HEK293 (cell line): ENCODE measurements at regions not wholly inside any gene's neighbourhood (a gene's known extent, or its start where the extent isn't known, plus 50 kb on each side); places are given as distances from the start of the nearest gene placed in this dataset.
A peak's percentile ranks its signal among the peaks of the same experiment; 100 is the strongest.

Source experiments
- CTCF ChIA-PET: fragments of 350-600 bp; formaldehyde crosslinking; extraction: SDS; loops from one replicate; lab custom pipeline; 2021; ENCODE audit warnings: antibody characterized with exemption; lab: Yijun Ruan, JAX
- POLR2A ChIA-PET: fragments of 300-600 bp; formaldehyde crosslinking; extraction: SDS; loops from one replicate; lab custom pipeline; 2020; ENCODE audit warnings: antibody characterized with exemption, inconsistent platforms; lab: Yijun Ruan, JAX
- H3K27ac ChIP-seq: fragments of 200-500 bp; sonication (Bioruptor generic); 2 replicates; pipeline ENCODE4 v1.5.1; 2014; ENCODE audit warnings: low read depth, low read length, control low read depth, inconsistent platforms; ENCODE audit errors: extremely low read depth
- H3K36me3 ChIP-seq, 2 experiments: fragments of 200-500 bp in 1 of 2; sonication (Bioruptor generic) in 1 of 2; 1 replicate in 1 of 2; 2 replicates in 1 of 2; pipeline ENCODE4 v1.5.1; 2014 to 2017; ENCODE audit warnings: inconsistent platforms in 2 of 2, low read length in 2 of 2; ENCODE audit not compliant: control insufficient read depth in 2 of 2, insufficient read depth in 1 of 2
- H3K4me1 ChIP-seq: fragments of 200-500 bp; sonication (Bioruptor generic); 2 replicates; pipeline ENCODE4 v1.5.1; 2014; ENCODE audit warnings: mild to moderate bottlenecking, low read length, inconsistent platforms; ENCODE audit not compliant: control insufficient read depth, insufficient read depth
- H3K4me3 ChIP-seq: 2 replicates; pipeline ENCODE4 v1.5.1; 2011; ENCODE audit warnings: low read depth, mild to moderate bottlenecking, control low read depth, low read length, moderate library complexity
- H3K9me3 ChIP-seq: fragments of 200-500 bp; sonication (Bioruptor generic); 2 replicates; pipeline ENCODE4 v1.5.1; 2014; ENCODE audit warnings: low read depth, low read length, inconsistent platforms; ENCODE audit not compliant: control insufficient read depth, insufficient read depth
- FEZF1 ChIP-seq: fragments of 450-650 bp; formaldehyde crosslinking; IDR thresholded peaks from 2 replicates; pipeline ENCODE4 v1.5.1; 2016; ENCODE audit warnings: missing biosample characterization, missing genetic modification characterization
- IKZF3 ChIP-seq: fragments of 450-650 bp; IDR thresholded peaks from 2 replicates; pipeline ENCODE4 v1.5.0; 2018; ENCODE audit warnings: missing biosample characterization, mild to moderate bottlenecking, missing genetic modification characterization, moderate library complexity
- WT1 ChIP-seq: fragments of 450-650 bp; formaldehyde crosslinking; IDR thresholded peaks from 2 replicates; pipeline ENCODE4 v1.5.1; 2016; ENCODE audit warnings: missing biosample characterization, missing genetic modification characterization
- ZNF133 ChIP-seq: fragments of 450-650 bp; formaldehyde crosslinking; IDR thresholded peaks from 2 replicates; pipeline ENCODE4 v1.5.1; 2016; ENCODE audit warnings: missing biosample characterization, missing genetic modification characterization
- ZNF324 ChIP-seq: fragments of 450-650 bp; formaldehyde crosslinking; IDR thresholded peaks from 2 replicates; pipeline ENCODE4 v1.5.1; 2016; ENCODE audit warnings: missing biosample characterization, missing genetic modification characterization
- ZNF48 ChIP-seq: fragments of 450-650 bp; formaldehyde crosslinking; IDR thresholded peaks from 2 replicates; pipeline ENCODE4 v1.5.1; 2016; ENCODE audit warnings: missing biosample characterization, missing genetic modification characterization
- ZNF529 ChIP-seq: fragments of 450-650 bp; formaldehyde crosslinking; IDR thresholded peaks from 2 replicates; pipeline ENCODE4 v1.5.1; 2017; ENCODE audit warnings: missing genetic modification characterization, missing biosample characterization; ENCODE audit not compliant: insufficient replicate concordance
- ZNF530 ChIP-seq: fragments of 450-650 bp; formaldehyde crosslinking; IDR thresholded peaks from 2 replicates; pipeline ENCODE4 v1.5.1; 2016; ENCODE audit warnings: low read depth, missing biosample characterization, missing genetic modification characterization
- ZSCAN16 ChIP-seq: fragments of 450-650 bp; formaldehyde crosslinking; IDR thresholded peaks from 2 replicates; pipeline ENCODE4 v1.5.1; 2016; ENCODE audit warnings: missing biosample characterization, missing genetic modification characterization
- TF ChIP-seq, protein P1 (sequence below): fragments of 450-650 bp; formaldehyde crosslinking; IDR thresholded peaks from 2 replicates; pipeline ENCODE4 v1.5.1; 2016; ENCODE audit warnings: missing biosample characterization, missing genetic modification characterization, borderline replicate concordance
- TF ChIP-seq, protein P2 (sequence below): fragments of 450-650 bp; formaldehyde crosslinking; IDR thresholded peaks from 2 replicates; pipeline ENCODE4 v1.5.1; 2017; ENCODE audit warnings: missing biosample characterization, missing genetic modification characterization
- TF ChIP-seq, protein P3 (sequence below): fragments of 450-650 bp; formaldehyde crosslinking; conservative IDR thresholded peaks from 2 replicates; pipeline ENCODE4 v1.5.1; 2016; ENCODE audit warnings: low read depth, missing biosample characterization, missing genetic modification characterization

DNA sequence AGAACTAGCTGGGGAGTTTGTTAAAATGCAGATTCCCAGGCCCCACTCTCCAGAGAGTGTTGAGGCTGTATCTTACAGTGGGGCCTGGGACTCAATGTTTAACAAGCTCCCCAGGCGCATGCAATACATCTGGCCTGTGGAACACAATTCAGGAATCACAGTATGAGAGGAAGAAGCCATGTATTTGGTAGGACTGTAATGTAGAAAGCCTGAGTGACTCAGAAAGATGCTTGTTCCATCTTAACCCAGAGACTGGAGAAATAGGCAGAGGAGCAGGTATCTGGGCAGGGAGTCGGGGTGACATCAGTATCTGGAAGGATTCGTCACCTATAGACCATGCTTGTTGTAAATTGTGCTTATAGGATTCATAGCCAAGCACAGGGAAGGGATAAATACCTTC, 90.5 kb downstream of the UNC5CL start (continued):
- TF ChIP-seq, protein P1, sequence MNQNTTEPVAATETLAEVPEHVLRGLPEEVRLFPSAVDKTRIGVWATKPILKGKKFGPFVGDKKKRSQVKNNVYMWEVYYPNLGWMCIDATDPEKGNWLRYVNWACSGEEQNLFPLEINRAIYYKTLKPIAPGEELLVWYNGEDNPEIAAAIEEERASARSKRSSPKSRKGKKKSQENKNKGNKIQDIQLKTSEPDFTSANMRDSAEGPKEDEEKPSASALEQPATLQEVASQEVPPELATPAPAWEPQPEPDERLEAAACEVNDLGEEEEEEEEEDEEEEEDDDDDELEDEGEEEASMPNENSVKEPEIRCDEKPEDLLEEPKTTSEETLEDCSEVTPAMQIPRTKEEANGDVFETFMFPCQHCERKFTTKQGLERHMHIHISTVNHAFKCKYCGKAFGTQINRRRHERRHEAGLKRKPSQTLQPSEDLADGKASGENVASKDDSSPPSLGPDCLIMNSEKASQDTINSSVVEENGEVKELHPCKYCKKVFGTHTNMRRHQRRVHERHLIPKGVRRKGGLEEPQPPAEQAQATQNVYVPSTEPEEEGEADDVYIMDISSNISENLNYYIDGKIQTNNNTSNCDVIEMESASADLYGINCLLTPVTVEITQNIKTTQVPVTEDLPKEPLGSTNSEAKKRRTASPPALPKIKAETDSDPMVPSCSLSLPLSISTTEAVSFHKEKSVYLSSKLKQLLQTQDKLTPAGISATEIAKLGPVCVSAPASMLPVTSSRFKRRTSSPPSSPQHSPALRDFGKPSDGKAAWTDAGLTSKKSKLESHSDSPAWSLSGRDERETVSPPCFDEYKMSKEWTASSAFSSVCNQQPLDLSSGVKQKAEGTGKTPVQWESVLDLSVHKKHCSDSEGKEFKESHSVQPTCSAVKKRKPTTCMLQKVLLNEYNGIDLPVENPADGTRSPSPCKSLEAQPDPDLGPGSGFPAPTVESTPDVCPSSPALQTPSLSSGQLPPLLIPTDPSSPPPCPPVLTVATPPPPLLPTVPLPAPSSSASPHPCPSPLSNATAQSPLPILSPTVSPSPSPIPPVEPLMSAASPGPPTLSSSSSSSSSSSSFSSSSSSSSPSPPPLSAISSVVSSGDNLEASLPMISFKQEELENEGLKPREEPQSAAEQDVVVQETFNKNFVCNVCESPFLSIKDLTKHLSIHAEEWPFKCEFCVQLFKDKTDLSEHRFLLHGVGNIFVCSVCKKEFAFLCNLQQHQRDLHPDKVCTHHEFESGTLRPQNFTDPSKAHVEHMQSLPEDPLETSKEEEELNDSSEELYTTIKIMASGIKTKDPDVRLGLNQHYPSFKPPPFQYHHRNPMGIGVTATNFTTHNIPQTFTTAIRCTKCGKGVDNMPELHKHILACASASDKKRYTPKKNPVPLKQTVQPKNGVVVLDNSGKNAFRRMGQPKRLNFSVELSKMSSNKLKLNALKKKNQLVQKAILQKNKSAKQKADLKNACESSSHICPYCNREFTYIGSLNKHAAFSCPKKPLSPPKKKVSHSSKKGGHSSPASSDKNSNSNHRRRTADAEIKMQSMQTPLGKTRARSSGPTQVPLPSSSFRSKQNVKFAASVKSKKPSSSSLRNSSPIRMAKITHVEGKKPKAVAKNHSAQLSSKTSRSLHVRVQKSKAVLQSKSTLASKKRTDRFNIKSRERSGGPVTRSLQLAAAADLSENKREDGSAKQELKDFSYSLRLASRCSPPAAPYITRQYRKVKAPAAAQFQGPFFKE (tag by site-specific recombination): no peak

DNA sequence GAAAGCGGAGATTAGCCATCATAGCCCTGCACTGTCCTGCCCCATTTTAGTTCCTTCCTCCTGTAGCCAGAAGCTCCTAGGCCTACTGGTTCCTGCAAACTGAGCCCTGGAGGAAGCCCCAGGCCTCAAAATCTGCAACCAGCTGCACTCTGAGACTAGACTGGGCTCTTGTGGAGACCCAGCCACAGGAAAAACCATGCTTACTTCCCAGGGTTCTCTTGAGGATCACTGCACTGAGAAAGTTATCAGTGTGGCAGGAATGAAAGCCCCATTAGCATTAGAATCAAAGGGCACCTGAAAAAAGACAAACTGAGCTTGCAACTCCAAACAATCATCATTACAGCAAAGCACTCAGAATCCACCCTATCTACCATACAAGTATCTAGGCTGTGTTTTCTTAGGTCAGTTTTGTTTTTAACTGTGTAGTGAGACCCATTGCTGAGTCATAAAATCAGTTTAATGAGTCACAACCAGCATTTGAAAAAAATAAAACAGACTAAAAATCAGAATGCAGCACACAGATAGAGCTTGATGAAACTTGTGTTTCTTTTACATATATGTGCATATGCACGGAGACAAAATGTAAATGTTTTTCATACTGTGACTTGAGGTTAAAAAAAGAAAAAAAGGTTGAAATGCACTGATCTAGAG, 91.0 kb downstream of the UNC5CL start:
- POLR2A ChIA-PET: no interaction called here
- no peak overlapping the region for H3K27ac ChIP-seq
- H3K4me3 ChIP-seq: no peak overlapping the region
- CTCF ChIA-PET: interaction anchor here (0.5 to 1.5 kb wide), 10 partner anchors 10 to 738 kb away, joined by 3 to 8 read pairs (median 3); no protein-coding TSS in a partner anchor
- TF ChIP-seq ZNF133 (tag by site-specific recombination): no peak
- no peaks in the 10 kb centered on the region for H3K9me3 ChIP-seq
- H3K4me1 ChIP-seq: no peaks in the 10 kb centered on the region
- no peaks in the 10 kb centered on the region for H3K36me3 ChIP-seq

DNA sequence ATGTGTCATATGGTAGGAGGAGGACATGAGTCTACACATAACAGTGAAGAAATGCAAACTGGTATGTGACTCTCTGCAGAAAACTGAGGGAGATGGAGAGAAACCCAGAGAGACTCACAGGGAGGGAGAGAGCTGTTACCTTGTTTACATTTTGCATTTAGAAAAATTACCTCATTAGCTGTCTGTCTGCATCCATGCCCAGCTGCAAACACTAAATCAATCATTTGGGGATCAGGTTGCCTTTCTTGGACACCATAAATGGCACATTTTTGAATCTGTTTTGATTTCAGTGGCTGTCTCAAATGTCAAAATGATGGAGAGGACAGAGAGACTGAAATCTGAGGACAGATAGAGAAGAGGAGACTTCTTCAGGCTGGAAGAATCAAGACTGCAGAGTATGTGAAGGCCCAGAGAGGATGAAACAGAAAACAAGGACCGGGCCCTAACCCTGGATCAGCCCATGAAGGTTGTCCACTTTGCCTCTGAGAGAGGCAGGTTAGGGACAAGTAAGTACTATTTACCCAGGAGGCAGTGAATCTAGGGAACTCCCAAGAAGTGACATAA, 92.2 kb downstream of the UNC5CL start:
- Histone ChIP-seq H3K4me3 (no peak overlapping the region), H3K4me1 (no peaks in the 10 kb centered on the region), H3K36me3 (no peaks in the 10 kb centered on the region), H3K27ac (no peak overlapping the region), H3K9me3 (no peaks in the 10 kb centered on the region)
- ChIA-PET CTCF (interaction anchor here (1.3 kb wide), 1 partner anchor 9 kb away, joined by 3 read pairs; no protein-coding TSS in a partner anchor), POLR2A (no interaction called here)
- TF ChIP-seq ZNF48: no peak
- TF ChIP-seq IKZF3 (tag by site-specific recombination): no peak
- no peak for TF ChIP-seq WT1 (tag by site-specific recombination)
- 0 out of 2 replicates have a peak, but pooled peaks have one; percentile 45 for TF ChIP-seq FEZF1 (tag by site-specific recombination)

DNA sequence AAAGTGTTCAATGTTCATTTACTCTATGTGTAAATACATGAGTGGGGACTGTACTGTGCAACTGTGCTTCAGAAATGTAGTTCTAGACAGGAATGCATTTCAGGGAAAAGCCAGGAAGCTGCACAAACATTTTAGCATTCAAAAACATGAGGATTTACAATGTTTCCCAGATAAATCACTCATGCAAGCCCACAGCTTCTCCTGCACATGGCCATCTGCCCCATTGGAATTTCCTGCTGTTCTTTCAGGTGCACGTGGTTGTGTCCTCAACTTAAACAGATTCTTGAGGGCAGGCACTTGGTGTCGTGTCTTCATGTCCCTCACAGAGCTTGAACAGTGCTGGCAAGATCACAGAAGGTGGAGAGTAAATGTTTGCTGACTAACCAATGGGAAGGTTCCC, 101.5 kb downstream of the UNC5CL start:
- Histone ChIP-seq H3K27ac (no peak overlapping the region), H3K4me1 (no peaks in the 10 kb centered on the region), H3K9me3 (no peaks in the 10 kb centered on the region), H3K36me3 (no peaks in the 10 kb centered on the region), H3K4me3 (no peak overlapping the region)
- CTCF ChIA-PET: interaction anchor here (0.5 to 1.2 kb wide), 4 partner anchors 10 to 608 kb away, joined by 3 to 4 read pairs (median 3); no protein-coding TSS in a partner anchor
- POLR2A ChIA-PET: no interaction called here
- TF ChIP-seq ZNF529: no peak
- TF ChIP-seq, protein P2, sequence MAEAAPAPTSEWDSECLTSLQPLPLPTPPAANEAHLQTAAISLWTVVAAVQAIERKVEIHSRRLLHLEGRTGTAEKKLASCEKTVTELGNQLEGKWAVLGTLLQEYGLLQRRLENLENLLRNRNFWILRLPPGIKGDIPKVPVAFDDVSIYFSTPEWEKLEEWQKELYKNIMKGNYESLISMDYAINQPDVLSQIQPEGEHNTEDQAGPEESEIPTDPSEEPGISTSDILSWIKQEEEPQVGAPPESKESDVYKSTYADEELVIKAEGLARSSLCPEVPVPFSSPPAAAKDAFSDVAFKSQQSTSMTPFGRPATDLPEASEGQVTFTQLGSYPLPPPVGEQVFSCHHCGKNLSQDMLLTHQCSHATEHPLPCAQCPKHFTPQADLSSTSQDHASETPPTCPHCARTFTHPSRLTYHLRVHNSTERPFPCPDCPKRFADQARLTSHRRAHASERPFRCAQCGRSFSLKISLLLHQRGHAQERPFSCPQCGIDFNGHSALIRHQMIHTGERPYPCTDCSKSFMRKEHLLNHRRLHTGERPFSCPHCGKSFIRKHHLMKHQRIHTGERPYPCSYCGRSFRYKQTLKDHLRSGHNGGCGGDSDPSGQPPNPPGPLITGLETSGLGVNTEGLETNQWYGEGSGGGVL (tag by site-specific recombination): no peak
- TF ChIP-seq, protein P3, sequence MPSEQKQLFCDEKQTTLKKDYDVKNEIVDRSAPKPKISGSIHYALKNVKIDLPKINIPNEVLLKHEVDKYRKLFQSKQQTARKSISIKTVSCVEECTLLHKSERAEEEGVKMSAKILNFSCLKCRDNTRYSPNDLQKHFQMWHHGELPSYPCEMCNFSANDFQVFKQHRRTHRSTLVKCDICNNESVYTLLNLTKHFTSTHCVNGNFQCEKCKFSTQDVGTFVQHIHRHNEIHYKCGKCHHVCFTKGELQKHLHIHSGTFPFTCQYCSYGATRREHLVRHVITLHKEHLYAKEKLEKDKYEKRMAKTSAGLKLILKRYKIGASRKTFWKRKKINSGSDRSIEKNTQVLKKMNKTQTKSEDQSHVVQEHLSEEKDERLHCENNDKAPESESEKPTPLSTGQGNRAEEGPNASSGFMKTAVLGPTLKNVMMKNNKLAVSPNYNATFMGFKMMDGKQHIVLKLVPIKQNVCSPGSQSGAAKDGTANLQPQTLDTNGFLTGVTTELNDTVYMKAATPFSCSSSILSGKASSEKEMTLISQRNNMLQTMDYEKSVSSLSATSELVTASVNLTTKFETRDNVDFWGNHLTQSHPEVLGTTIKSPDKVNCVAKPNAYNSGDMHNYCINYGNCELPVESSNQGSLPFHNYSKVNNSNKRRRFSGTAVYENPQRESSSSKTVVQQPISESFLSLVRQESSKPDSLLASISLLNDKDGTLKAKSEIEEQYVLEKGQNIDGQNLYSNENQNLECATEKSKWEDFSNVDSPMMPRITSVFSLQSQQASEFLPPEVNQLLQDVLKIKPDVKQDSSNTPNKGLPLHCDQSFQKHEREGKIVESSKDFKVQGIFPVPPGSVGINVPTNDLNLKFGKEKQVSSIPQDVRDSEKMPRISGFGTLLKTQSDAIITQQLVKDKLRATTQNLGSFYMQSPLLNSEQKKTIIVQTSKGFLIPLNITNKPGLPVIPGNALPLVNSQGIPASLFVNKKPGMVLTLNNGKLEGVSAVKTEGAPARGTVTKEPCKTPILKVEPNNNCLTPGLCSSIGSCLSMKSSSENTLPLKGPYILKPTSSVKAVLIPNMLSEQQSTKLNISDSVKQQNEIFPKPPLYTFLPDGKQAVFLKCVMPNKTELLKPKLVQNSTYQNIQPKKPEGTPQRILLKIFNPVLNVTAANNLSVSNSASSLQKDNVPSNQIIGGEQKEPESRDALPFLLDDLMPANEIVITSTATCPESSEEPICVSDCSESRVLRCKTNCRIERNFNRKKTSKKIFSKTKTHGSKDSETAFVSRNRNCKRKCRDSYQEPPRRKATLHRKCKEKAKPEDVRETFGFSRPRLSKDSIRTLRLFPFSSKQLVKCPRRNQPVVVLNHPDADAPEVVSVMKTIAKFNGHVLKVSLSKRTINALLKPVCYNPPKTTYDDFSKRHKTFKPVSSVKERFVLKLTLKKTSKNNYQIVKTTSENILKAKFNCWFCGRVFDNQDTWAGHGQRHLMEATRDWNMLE (tag by site-specific recombination): no peak
- no peak for TF ChIP-seq ZSCAN16 (tag by site-specific recombination)
- TF ChIP-seq ZNF324: no peak
- TF ChIP-seq ZNF530 (tag by site-specific recombination): no peak
